Cardiac fibroblast (primary cell): ENCODE measurements at regions not wholly inside any gene's neighbourhood (a gene's known extent, or its start where the extent isn't known, plus 50 kb on each side); places are given as distances from the start of the nearest gene placed in this dataset.
A peak's percentile ranks its signal among the peaks of the same experiment; 100 is the strongest.

Experiments
- DNase-seq, 2 donors: peaks; one replicate each; pipeline versions ENCODE4 v3.0.0 to v3.0.0-alpha.2; 2010; ENCODE audit warnings: low read depth in 2 of 2
- H3K4me3 ChIP-seq, 2 donors: replicated peaks in 1 of 2; 1 replicate in 1 of 2; 2 replicates in 1 of 2; pipeline ENCODE4 v1.5.1; 2011; ENCODE audit warnings: low read depth in 2 of 2, low read length in 2 of 2, mild to moderate bottlenecking in 2 of 2, moderate library complexity in 1 of 2
- TF ChIP-seq, protein P1 (sequence below): IDR thresholded peaks from one replicate; pipeline ENCODE4 v1.5.1; 2011; ENCODE audit warnings: low read depth, mild to moderate bottlenecking, low read length, inconsistent platforms

DNA sequence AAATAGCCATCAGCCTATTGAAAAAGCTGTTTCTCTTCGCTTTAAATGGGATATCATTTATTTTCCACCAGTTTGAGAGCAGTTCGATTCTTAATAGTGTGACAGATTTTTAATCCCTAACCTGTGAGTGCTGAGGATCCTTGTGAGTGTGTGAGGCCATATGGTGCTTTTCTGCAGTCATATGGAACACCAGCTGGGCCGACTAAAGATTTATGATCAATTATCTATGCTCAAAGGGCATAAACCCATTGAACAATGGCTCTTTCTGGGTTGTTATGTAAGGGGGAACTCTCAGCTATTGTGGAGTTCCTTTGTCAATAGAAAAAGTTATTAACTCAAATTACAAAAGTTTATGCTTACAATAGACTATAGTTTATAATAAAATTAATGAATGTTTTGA is 1003.6 kb downstream of the FAT4 start:
- no peak for DNase-seq
- TF ChIP-seq, protein P1, sequence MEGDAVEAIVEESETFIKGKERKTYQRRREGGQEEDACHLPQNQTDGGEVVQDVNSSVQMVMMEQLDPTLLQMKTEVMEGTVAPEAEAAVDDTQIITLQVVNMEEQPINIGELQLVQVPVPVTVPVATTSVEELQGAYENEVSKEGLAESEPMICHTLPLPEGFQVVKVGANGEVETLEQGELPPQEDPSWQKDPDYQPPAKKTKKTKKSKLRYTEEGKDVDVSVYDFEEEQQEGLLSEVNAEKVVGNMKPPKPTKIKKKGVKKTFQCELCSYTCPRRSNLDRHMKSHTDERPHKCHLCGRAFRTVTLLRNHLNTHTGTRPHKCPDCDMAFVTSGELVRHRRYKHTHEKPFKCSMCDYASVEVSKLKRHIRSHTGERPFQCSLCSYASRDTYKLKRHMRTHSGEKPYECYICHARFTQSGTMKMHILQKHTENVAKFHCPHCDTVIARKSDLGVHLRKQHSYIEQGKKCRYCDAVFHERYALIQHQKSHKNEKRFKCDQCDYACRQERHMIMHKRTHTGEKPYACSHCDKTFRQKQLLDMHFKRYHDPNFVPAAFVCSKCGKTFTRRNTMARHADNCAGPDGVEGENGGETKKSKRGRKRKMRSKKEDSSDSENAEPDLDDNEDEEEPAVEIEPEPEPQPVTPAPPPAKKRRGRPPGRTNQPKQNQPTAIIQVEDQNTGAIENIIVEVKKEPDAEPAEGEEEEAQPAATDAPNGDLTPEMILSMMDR: no peak
- H3K4me3 ChIP-seq: no peak overlapping the region

DNA sequence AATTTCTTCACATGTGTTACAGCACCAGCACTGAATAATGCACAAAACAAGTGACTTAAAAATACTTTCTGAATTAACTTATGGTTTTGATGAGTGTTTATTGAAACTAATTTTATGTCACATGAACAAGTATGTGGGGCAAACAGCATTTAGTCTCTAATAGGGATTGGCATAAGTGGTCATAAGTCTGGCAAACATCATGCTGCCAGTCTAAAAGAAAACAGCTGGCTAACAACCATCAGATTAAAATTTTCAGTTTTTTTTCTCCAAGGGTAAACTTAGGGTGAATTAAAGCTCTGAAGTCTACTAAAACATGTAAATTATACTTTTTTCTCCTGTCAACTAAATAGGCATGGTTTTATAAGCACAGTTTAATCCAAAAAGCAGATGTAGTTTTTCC is 1014.2 kb downstream of the FAT4 start:
- TF ChIP-seq, protein P1: no peak

DNA sequence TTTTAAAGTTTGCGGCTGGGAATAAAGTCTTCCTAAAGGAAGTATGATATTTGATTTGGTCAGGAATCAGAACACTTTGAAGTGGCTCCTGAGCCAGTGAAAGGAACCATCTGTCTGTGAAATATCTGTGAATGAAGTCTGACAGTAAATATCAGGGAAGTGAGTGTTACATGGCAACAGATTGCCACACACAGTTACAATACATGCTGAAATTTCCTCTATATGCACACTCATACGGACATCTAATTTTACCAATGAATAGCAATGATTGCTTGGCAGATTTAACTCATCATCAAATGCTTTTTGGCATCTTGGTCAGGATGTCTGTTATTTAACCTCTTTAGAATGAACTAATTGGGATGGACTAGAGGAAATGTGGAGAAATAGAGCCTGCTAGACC is 1023.8 kb downstream of the FAT4 start:
- TF ChIP-seq, protein P1: no peak
- no peak for DNase-seq
- H3K4me3 ChIP-seq: no peak overlapping the region

More for the DNA sequence above, 1014.2 kb downstream of the FAT4 start:
- DNase-seq: no peak
- H3K4me3 ChIP-seq: no peak overlapping the region

DNA sequence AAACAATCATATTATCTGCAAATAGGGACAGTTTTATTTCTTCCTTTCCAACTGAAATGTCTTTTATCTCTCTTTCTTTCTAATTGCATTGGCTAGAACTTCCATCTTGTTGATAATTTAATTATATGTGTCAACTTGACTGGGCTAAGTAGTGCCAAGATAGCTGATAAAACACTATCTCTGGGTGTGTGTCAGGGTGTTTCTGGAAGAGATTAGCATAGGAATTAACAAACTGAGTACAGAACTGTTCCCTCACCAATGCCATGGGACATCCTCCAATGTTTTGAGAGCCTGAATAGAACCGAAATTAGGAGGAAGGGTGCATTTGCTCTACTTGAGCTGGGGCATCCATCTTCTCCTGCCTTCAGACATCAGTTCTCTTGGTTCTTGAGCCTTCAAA is 1027.2 kb downstream of the FAT4 start:
- no peak overlapping the region for H3K4me3 ChIP-seq
- no peak for DNase-seq
- TF ChIP-seq, protein P1: no peak

- H3K4me3 ChIP-seq: no peak overlapping the region
- DNase-seq: no peak
- TF ChIP-seq, protein P1: no peak
Measured at GRCh38 chr4:126344472-126344871, 1029.7 kb downstream of the FAT4 start.

GRCh38 chr4:126346654-126347053 is 1031.9 kb downstream of the FAT4 start:
- no peak for DNase-seq
- TF ChIP-seq, protein P1: no peak
- no peak overlapping the region for H3K4me3 ChIP-seq

DNA sequence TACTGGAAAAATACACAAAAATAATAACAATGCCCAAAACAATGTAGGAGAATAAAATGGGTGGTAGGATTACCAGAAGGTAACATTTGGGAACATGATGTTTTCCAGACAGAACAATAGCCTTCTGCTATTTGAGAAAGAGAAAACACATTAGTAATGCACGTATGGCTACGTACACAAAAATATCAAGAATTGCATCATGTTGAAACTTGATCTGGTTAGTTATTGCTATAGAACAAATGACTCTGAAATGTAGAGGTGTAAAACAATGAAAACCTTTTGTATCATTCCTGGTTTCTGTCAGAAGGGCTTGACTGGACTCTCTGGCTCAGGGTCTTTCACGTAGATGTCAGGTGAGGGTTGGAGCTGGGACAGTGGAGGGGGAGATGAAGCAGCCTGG is 1040.0 kb downstream of the FAT4 start:
- no peak overlapping the region for H3K4me3 ChIP-seq
- TF ChIP-seq, protein P1: no peak
- DNase-seq: peak in 1 of 2 donors; percentile 57
